Upper lobe of left lung (tissue), 6 donors: ENCODE measurements at regions not wholly inside any gene's neighbourhood (a gene's known extent, or its start where the extent isn't known, plus 50 kb on each side); places are given as distances from the start of the nearest gene placed in this dataset.

ENCODE experiments used
- ATAC-seq, 2 donors: fragments of 200-7000 bp; cut with Tn5 transposase; one replicate each; pipeline ENCODE4 v1.9.1; 2022; ENCODE audit warnings: mild to moderate bottlenecking in 2 of 2, moderate library complexity in 2 of 2; ENCODE audit not compliant: low FRiP score in 2 of 2
- DNase-seq, 2 donors: peaks; one replicate each; pipeline ENCODE4 v3.0.0-alpha.2; 2019 to 2020
- H3K27ac ChIP-seq, 4 donors: fragments of 200-600 bp; sonication (generic); one replicate each; pipeline ENCODE4 v1.5.1; 2016 to 2019
- H3K27me3 ChIP-seq, 4 donors: fragments of 200-600 bp; sonication (generic); one replicate each; pipeline ENCODE4 v1.5.1; 2017 to 2019
- H3K36me3 ChIP-seq, 4 donors: fragments of 200-600 bp; sonication (generic); one replicate each; pipeline ENCODE4 v1.5.1; 2016 to 2019
- H3K4me1 ChIP-seq, 4 donors: fragments of 200-600 bp; sonication (generic); one replicate each; pipeline ENCODE4 v1.5.1; 2018 to 2019
- H3K4me3 ChIP-seq, 4 donors: fragments of 200-600 bp; sonication (generic); one replicate each; pipeline ENCODE4 v1.5.1; 2017 to 2019; ENCODE audit warnings: mild to moderate bottlenecking in 2 of 4, moderate library complexity in 1 of 4
- H3K9me3 ChIP-seq, 4 donors: fragments of 200-600 bp; sonication (generic); one replicate each; pipeline ENCODE4 v1.5.1; 2018 to 2019
- CTCF ChIP-seq, 6 experiments: fragments of 450-650 bp in 4 of 6; fragments of 200-600 bp in 2 of 6; sonication (generic) in 2 of 6; IDR thresholded peaks; one replicate each; pipeline ENCODE4 v1.5.1; 2016 to 2019; ENCODE audit warnings: antibody characterized with exemption in 6 of 6
- EP300 ChIP-seq, 4 donors: sonication (generic); formaldehyde crosslinking; IDR thresholded peaks; one replicate each; pipeline ENCODE4 v1.5.1; 2017; ENCODE audit warnings: antibody characterized with exemption in 4 of 4, control low read depth in 2 of 4
- POLR2A ChIP-seq, 4 donors: fragments of 450-650 bp; IDR thresholded peaks; one replicate each; pipeline ENCODE4 v1.5.1; 2016 to 2017; ENCODE audit warnings: antibody characterized with exemption in 4 of 4, mild to moderate bottlenecking in 2 of 4
- POLR2AphosphoS5 ChIP-seq, 2 donors: sonication (generic); formaldehyde crosslinking; IDR thresholded peaks; one replicate each; pipeline ENCODE4 v1.5.1; 2017; ENCODE audit warnings: antibody characterized with exemption in 2 of 2
- WGBS, 2 donors: methylation state at CpG; one replicate each; pipeline ENCODE4 v1.1.5; 2017 to 2018; 5-methylcytosine and 5-hydroxymethylcytosine counted together
- donor health status: DM: no; HTN: no; CAD: no; lungs with moderate emphysema.
- donor health status: DM: no; HTN: yes; CAD: no; lungs with severe emphysema.

GRCh38 chr14:89616852-89617341 lies 199.9 kb upstream of the FOXN3 start:
- Histone ChIP-seq H3K4me1 (peaks cover 17 to 44% (median 33%) of the 10 kb centered on the region in 4 donors), H3K27ac (peak overlapping the region in 3 of 4 donors; percentile 64 to 87 (median 73)), H3K9me3 (no peaks in the 10 kb centered on the region), H3K27me3 (no peaks in the 10 kb centered on the region), H3K36me3 (no peaks in the 10 kb centered on the region), H3K4me3 (peak overlapping the region in 3 of 4 donors; percentile 74 to 83 (median 76))
- 33 to 37% methylated on average over 5 of the region's 5 CpGs for WGBS, 2 donors
- DNase-seq (no peak), ATAC-seq (no peak)
- no peak for TF ChIP-seq CTCF (IDR thresholded peaks at IDR 0.05)
- TF ChIP-seq POLR2A (IDR thresholded peaks at IDR 0.05) = no peak
- TF ChIP-seq EP300 (IDR thresholded peaks at IDR 0.05) = no peak

- WGBS, 2 donors = 32 to 52% methylated on average over 2 of the region's 2 CpGs
- no peaks in the 10 kb centered on the region for H3K9me3 ChIP-seq
- H3K36me3 ChIP-seq = no peaks in the 10 kb centered on the region
- TF ChIP-seq POLR2AphosphoS5 (IDR thresholded peaks at IDR 0.05) = no peak
- TF ChIP-seq CTCF (IDR thresholded peaks at IDR 0.05) = no peak
- TF ChIP-seq EP300 (IDR thresholded peaks at IDR 0.05) = no peak
- TF ChIP-seq POLR2A (IDR thresholded peaks at IDR 0.05) = no peak
- no peak for ATAC-seq
- H3K27ac ChIP-seq = peak overlapping the region in 2 of 4 donors; percentile 73 to 87
- H3K4me1 ChIP-seq = peaks cover 17 to 44% (median 33%) of the 10 kb centered on the region in 4 donors
- no peaks in the 10 kb centered on the region for H3K27me3 ChIP-seq
- H3K4me3 ChIP-seq = peak overlapping the region in 1 of 4 donors; percentile 83
- DNase-seq = no peak
These were observed 199.4 kb upstream of the FOXN3 start for GRCh38 chr14:89616425-89616824.

GRCh38 chr14:89615421-89615820 lies 198.4 kb upstream of the FOXN3 start:
- ATAC-seq = no peak
- no peaks in the 10 kb centered on the region for H3K36me3 ChIP-seq
- no peaks in the 10 kb centered on the region for H3K9me3 ChIP-seq
- peak overlapping the region in 1 of 4 donors; percentile 73 for H3K27ac ChIP-seq
- no peaks in the 10 kb centered on the region for H3K27me3 ChIP-seq
- no peak for DNase-seq
- TF ChIP-seq EP300 (IDR thresholded peaks at IDR 0.05) (no peak), CTCF (IDR thresholded peaks at IDR 0.05) (no peak), POLR2AphosphoS5 (IDR thresholded peaks at IDR 0.05) (no peak), POLR2A (IDR thresholded peaks at IDR 0.05) (no peak)
- peaks cover 17 to 44% (median 33%) of the 10 kb centered on the region in 4 donors for H3K4me1 ChIP-seq
- no peak overlapping the region for H3K4me3 ChIP-seq
- WGBS, 2 donors = 41 to 48% methylated on average over 3 of the region's 3 CpGs

- peaks cover 14 to 35% (median 27%) of the 10 kb centered on the region in 4 donors for H3K4me1 ChIP-seq
- no peaks in the 10 kb centered on the region for H3K27me3 ChIP-seq
- TF ChIP-seq CTCF (IDR thresholded peaks at IDR 0.05) (no peak), POLR2AphosphoS5 (IDR thresholded peaks at IDR 0.05) (no peak), POLR2A (IDR thresholded peaks at IDR 0.05) (no peak)
- H3K9me3 ChIP-seq = no peaks in the 10 kb centered on the region
- WGBS, 2 donors = 62 to 70% methylated on average over 4 of the region's 4 CpGs
- peak overlapping the region in 1 of 4 donors; percentile 11 for H3K27ac ChIP-seq
- ATAC-seq (no peak), DNase-seq (no peak)
- H3K4me3 ChIP-seq = no peak overlapping the region
- no peaks in the 10 kb centered on the region for H3K36me3 ChIP-seq
These were observed 197.1 kb upstream of the FOXN3 start for GRCh38 chr14:89614009-89614691.
